ENCODE measurements at regions not wholly inside any gene's neighbourhood (a gene's known extent, or its start where the extent isn't known, plus 50 kb on each side); places are given as distances from the start of the nearest gene placed in this dataset.
A peak's percentile ranks its signal among the peaks of the same experiment; 100 is the strongest.

- no peak for DNase-seq (ENCODE audit: low read depth in 2 of 2, low spot score in 1 of 2)
Measured at GRCh38 chr2:220669324-220669723, 902.8 kb downstream of the EPHA4 start.

DNA sequence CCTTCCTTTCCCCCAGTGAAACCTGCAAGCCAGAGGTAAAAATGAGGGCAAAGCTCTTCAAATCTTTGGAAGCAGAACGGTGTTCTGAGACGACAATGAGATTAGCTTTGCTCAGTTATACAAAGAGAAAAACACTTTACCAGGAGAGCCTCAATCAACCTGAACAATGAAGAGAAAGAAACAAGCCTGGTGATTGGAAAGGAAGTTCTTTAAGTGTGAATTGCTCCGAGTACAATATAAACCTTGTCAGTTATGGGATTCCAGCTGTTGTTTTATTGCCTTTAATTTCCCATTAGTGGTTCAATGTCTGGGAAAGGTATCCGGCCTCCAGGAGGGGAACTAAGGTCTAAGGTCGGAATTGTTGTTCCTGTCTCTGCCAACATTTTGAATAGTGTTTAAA is 901.6 kb downstream of the EPHA4 start:
- no peak for DNase-seq (ENCODE audit: low read depth in 2 of 2, low spot score in 1 of 2)

DNA sequence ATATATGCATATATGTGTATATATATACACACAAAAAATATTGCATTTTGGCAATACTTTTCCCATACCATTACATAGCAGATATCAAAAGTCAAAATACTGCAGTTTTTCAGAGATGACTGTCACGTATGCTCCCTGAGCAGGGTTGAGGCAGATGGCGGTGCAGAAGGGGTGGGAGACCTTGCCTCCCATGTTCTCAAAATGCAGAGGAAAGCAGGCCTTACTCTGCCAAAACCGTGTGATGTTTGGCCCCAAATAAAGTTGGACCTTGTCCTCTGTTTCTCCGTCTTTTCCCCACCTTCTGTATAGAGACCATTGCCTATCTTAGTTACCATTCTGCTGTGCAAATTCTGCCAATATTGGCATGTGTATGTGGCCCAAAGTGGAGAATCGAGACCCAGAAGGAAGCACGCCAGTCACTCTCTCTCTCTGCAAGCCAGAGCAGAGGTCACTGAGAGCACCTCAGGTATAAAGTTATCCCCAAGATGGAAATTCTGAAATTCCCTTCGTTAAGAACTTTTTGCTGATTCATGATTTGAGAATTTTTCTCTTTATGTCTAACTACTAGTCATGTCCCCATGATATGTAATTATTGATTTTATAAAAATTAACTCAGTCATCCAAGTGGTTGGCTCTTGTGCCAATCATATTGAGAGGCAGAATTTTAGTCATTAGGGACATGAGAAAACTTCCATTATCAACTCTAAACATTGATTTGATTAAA is 898.8 kb downstream of the EPHA4 start:
- no peak for DNase-seq (ENCODE audit: low read depth in 2 of 2, low spot score in 1 of 2)

GRCh38 chr2:220674033-220674432 is 898.1 kb downstream of the EPHA4 start:
- DNase-seq (ENCODE audit: low read depth in 2 of 2, low spot score in 1 of 2), result no peak

DNA sequence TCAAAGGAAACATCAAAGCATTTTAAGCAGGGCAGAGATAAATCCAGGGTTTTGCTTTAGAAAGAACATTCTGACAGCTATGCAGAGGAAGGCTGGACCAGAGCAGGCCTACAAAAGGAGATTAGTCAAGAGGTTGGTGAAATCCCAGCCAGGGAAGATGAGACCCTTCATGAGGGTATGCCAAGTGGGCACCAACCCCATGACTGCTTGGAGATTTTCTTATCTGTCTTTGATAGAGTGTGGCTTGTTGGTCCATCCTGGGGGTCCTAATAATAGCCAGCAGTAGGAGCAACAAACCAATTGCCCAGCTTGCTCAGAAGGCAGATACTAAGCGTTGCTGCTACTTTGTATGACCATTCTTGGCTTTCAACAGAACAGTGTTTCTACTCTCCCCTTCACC is 895.4 kb downstream of the EPHA4 start:
- no peak for DNase-seq (ENCODE audit: low read depth in 2 of 2, low spot score in 1 of 2)

DNA sequence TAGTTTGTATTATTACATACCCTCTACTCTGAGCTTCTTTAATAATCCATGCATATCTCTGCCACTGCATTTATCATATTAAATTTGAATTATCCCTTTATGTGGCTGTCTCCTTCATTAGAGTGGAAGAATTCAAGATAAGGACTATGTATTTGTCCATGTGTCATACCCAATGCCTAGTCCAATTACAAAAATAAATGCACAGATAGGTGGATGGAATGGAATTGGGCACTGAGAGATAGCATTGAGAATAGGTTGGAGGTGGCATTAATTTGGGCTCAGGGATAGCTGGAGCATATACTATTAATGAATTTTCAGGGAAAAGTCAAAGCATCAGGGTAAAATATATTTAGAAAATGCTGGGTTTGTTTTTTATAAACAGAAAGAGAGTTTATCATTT is 893.2 kb downstream of the EPHA4 start:
- no peak for DNase-seq (ENCODE audit: low read depth in 2 of 2, low spot score in 1 of 2)

DNA sequence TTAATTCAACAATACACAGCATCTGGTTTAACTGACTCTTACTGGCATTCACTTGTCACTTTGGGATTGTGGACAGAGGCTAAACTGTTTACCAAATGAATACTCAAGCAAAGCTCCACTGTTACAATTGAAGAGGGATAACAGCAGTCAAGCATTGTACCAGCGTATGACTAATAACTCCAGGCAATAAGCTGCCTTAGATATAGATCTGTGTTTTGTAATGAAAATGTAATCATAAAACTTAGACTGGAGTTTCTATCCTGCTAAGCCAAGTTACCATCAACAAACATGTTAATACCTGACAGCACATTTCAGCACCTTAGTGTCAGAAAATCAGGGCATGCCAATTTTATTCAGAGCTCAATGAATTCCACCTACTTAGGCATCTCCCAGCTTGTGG is 889.5 kb downstream of the EPHA4 start:
- no peak for DNase-seq (ENCODE audit: low read depth in 2 of 2, low spot score in 1 of 2)

- no peak for DNase-seq (ENCODE audit: low read depth in 2 of 2, low spot score in 1 of 2)
Measured at GRCh38 chr2:220684099-220684498, 888.0 kb downstream of the EPHA4 start.

DNA sequence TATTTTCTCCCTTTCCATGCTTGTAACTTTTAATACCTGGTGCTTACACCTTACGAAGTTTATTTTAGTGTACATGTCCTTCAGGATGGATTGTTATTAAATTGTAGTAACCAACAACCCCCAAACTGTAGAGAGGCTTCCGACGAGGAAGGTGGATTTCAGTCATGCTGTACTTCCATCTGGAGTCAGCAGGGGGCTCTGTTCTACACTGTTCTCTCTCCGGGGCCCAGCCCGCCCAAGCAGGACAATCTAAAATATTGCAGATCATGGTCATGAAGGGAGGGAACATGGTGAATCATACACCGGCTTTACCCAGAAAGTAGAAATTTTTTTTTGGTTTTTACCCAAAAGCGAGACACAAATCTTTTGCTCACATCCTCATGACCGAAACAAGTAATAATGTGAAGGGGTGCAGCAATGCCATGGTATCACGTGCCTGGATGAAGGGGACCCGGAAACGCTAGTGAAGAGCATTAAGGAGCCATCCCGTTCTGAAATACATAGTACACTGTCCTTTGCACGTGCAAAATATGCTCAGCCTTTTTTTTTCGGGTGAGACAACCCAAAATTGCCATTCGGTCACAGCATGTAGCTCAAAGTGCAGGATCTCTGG is 884.8 kb downstream of the EPHA4 start:
- DNase-seq (ENCODE audit: low read depth in 2 of 2, low spot score in 1 of 2), result peak; percentile 9 to 24

GRCh38 chr2:220695397-220696279 is 876.5 kb downstream of the EPHA4 start:
- no peak for DNase-seq (ENCODE audit: low read depth in 2 of 2, low spot score in 1 of 2)

GRCh38 chr2:220696280-220696669 is 875.8 kb downstream of the EPHA4 start:
- no peak for DNase-seq (ENCODE audit: low read depth in 2 of 2, low spot score in 1 of 2)

DNA sequence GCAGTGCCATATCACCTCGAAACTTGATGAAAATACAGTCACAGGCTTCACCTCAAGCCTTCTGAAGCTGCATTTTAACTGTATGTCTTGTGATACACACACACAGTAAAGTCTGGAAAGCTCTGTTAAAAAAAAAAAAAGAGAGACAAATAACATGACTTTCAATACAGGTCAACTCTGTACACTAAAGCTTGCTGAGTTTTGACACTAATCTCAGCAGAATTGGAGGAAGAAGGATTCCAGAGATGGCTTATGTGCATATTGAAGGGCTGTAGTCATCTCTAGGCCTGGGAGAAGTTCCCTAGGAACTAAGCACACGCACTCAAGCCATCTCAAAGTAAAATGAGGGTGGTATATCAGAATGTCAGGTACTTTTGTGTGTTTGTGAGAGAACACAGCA is 875.1 kb downstream of the EPHA4 start:
- no peak for DNase-seq (ENCODE audit: low read depth in 2 of 2, low spot score in 1 of 2)

- DNase-seq (ENCODE audit: low read depth in 2 of 2, low spot score in 1 of 2), result no peak
Measured at GRCh38 chr2:220701115-220701514, 871.0 kb downstream of the EPHA4 start.

- DNase-seq (ENCODE audit: low read depth in 2 of 2, low spot score in 1 of 2), result no peak
Measured at GRCh38 chr2:220703279-220703678, 868.8 kb downstream of the EPHA4 start.

DNA sequence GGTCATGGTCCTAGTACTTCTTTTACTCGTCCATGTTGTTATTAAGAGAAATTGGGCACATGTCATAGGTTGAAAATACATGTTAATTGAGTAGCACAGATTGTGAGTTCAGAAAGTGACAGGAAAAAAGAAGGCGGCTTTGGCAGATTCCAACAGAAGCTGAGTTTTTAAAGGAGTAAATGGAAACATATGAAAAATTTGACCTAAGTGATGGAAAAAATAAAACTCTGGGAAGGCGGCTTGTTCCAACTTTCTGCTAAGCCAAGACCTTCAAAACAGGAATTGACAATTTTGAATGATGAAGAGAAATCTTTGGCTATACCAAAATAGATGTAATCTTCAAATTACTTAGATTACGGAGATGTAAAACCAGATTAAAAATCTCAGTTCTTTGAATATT is 868.0 kb downstream of the EPHA4 start:
- DNase-seq (ENCODE audit: low read depth in 2 of 2, low spot score in 1 of 2), result no peak

DNA sequence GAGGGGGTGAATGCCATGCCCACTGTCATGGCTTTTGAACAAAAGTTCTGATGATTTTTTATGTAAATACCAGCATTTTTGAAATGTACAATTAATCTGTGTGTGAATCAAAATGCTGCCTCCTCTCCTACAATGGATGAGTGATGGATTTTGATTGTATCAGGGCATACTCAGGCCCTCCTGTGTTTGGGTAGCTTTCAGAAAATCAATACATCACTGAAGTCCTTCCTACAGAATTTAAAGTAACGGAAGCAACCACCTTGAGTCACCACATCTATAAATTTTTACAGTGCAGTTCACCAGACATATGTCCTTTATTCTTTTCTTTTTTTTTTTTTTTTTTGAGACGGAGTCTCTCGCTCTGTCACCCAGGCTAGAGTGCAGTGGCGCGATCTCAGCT is 867.3 kb downstream of the EPHA4 start:
- no peak for DNase-seq (ENCODE audit: low read depth in 2 of 2, low spot score in 1 of 2)

- DNase-seq (ENCODE audit: low read depth in 2 of 2, low spot score in 1 of 2), result no peak
Measured at GRCh38 chr2:220705678-220706077, 866.4 kb downstream of the EPHA4 start.

DNA sequence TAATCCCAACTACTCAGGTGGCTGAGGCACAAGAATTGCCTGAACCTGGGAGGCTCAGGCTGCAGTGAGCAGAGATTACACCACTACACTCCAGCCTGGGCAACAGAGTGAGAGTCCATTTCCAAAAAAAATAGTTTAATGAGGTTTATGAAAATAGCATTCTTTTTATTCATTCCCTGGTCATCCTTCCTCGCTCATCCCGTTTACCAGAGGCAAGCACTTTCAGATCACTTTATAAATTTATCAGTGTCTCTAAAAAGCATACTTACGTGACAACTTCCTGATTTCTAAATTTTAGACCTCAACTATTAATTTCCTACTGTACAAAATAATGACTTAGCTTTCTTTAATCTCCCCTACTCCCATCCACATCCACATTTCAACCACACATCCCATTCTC is 864.8 kb downstream of the EPHA4 start:
- DNase-seq (ENCODE audit: low read depth in 2 of 2, low spot score in 1 of 2), result no peak

DNA sequence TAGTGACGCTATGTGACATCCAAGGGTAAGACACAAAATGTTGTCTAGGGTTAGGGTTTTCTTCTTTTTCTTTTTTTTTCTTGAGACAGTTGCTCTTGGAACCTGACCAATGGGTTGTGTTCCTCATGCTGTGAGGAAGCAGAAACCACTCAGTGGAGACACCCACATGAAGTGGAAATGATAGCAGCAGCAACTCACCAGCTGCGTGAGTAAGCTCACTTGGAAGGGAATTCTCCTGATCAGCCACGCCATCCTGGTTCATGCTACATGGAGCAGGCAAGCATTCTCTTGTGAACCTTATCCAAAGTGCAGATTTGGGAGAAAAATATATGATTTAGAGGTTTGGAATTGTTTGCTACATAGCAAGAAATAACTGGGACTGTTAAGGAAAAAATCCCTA is 863.7 kb downstream of the EPHA4 start:
- DNase-seq (ENCODE audit: low read depth in 2 of 2, low spot score in 1 of 2), result no peak

DNA sequence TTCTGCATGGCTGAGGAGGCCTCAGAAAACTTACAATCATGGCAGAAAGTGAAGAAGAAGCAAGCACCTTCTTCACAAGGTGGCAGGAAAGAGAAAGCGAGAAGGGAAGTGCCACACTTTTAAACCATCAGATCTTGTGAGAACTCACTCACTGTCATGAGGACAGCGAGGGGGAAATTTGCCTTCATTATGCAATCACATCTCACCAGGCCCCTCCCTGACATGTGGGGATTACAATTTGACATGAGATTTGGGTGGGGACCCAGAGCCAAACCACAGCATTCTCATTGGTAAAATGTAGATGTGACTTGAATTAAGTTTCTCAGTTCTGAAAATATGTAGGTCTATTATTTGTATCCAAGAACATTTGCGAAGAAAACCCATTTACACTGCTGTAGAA is 854.8 kb downstream of the EPHA4 start:
- DNase-seq (ENCODE audit: low read depth in 2 of 2, low spot score in 1 of 2), result no peak

GRCh38 chr2:220736778-220737177 is 835.3 kb downstream of the EPHA4 start:
- no peak for DNase-seq (ENCODE audit: low read depth in 2 of 2, low spot score in 1 of 2)

DNA sequence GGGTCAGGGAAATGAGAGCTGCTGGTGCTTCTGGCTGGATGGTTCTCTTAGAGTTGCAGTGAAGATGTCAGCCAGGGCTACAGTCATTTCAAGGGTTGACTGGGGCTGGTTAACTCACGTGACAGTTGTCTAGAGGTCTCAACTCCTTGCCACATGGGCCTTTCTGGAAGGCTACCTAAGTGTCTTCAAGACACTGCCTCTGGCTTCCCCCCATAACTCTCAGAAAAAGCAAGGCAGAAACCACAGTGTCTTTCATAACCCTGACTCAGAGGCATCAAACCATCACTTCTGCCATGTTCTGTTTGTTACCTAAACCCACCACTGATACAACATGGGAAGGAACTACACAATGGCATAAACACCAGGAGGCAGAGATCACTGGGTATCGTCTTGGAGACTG is 828.9 kb downstream of the EPHA4 start:
- no peak for DNase-seq (ENCODE audit: low read depth in 2 of 2, low spot score in 1 of 2)

All from stimulated activated CD8-positive, alpha-beta memory T cell treated with anti-CD3 and anti-CD28 coated beads, Interleukin-4, amount 100 ng/mL, for 1 hour (primary cell).